ENCODE measurements at regions not wholly inside any gene's neighbourhood (a gene's known extent, or its start where the extent isn't known, plus 50 kb on each side); places are given as distances from the start of the nearest gene placed in this dataset.
"Not testable (repeated sequence)": the region's sequence is repeated elsewhere in the genome, so short reads cannot be mapped to it uniquely, and the experiment has no call there.

DNA sequence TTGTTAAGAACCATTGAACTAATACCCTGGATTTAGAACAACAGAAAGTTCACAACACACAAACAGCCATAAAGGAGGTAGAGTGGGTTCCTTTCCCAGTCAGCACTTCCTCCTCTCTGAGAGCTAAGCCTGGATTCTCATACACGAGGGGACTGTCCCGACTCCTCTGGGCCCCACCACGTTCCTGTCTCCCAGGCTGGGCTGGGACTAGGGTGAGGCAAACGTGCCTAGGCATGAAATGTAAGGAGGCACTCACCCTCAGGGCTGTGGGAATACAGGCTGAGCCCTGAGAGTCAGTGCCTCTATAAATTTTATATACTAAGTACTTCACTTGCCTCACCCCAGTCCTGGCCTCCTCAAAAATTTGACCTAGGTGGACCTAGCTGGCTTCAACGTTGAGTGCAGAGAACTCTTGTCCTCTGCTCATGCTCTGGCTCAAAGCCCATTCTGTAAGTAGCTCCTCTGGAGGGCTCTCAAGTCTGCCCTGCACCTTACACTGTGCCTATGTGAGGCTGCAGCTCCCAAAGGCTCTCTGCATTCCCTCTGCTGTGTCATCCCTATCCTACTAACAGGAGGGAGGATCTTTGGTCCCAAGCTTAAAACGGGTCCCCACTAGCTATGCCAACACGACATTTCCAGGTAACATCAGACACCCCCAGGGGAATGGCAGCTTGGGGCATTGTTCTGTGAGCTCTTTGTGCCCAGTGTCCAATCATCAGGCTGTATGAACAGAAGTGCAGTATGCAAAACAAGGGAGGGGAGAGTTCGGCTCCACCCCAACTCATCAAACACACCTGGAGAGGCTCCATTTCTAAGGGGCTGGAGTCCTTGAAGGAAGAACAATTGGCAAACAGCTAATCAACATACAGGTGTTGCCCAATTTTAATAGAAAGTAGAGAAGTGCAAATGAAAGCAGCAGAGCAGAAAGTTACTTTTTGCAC is 233.2 kb downstream of the RPLP1 start:
- DNase-seq = no peak

DNA sequence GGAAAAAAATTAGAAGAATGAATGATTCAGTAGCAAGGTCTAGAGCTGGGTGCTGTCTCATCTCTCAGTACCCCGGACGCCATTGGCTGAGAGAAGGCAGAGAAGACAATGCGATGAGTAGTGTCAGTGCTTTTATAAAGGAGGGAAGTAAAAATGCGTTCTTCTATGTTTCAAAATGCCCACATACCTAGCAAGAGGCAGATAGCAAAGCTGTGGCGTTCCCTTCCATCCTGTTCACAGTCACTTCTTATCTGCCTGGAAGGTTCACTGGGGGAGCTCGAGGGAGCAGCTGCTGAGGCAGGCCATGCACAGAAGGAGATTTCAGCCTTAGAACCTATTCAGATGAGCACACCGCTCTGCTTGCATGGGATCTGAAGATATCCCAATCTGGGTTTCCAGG is 234.0 kb downstream of the RPLP1 start:
- DNase-seq = no peak

DNA sequence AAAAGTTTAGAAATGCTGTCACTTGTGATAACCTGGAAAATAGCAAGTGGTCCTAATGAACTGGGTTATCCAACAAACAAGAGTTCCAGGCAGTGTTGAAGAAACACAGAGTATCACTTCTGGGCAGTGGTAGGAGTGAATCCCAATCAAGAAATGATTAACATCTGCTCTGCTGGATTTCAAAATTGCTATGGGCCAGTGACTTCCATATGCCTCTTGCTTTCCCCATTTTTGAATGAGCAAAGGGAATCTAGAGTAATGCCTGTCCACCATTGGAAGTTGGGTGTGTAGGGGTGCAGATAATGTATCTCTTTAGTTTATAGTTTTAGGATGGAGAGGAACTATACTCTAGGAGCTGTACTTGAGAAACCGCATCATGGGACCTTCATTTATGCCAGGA is 236.5 kb downstream of the RPLP1 start:
- DNase-seq = no peak

DNA sequence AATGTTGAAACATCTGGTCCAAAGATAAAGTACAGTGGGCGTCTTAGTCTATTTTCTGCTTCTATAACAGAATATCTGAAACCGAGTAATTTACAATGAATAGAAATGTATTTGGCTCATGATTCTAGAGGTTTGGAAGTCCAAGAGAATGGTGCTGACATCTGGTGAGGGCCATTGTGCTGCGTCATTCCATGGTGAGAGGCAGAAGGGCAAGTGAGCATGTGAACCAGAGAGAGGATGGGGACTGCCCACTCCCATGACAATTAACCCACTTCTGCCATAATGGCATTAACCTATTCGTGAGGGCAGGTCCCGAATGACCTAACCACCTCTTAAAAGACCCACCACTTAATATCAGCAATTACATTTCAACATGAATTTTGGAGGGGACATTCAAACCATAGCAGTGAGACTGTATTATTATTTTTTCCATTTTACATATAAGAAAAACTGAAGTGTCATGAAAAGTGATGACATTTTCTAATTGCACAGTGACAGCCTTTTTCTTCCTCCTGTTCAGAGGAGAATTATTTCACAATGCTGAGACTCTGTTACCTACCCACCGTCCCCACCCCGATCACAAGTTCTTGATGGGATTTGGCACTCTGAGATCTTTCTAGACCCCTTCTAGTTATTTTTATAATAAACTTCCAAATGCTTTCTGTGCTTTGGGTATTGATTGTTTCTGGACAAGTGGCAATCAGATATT is 238.8 kb downstream of the RPLP1 start:
- DNase-seq = no peak

DNA sequence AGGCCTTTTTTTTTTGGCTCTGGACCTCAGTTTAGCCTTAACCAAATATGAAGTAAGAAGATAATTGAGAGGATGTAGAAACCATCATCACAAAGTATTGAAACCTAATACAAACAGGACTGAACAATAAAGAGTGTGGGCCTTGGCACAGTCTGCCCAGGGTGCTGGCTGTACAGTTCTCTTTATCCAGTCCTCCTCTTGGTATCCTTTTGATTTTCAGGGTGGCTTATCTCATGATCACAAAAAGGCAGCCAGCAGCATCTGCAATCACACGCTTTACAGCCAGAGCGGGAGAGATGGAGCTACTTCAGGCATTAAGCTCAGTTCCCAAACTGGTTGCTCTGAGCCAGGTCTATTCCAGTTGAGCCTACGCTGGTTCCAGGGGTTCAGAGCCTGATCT is 239.7 kb downstream of the RPLP1 start:
- no peak for DNase-seq

DNA sequence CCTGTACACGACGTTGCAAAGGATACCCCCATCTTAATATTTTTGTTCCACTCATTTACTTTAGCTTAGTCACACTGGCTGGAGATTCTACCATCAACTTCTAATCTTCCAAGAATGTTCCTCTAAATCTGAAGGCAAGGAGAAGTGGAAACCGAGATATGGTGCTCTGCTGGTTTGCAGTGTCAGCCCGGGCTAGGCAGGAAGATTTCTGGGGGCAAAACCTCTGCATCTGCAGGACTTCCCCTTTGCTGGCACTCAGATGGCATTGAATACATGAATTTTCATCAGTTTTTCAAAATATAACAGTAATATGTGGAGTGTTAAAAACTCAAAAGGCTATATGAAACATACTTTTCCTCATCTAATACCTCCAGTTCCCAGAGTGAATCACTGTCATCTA is 240.4 kb downstream of the RPLP1 start:
- DNase-seq = no peak

DNA sequence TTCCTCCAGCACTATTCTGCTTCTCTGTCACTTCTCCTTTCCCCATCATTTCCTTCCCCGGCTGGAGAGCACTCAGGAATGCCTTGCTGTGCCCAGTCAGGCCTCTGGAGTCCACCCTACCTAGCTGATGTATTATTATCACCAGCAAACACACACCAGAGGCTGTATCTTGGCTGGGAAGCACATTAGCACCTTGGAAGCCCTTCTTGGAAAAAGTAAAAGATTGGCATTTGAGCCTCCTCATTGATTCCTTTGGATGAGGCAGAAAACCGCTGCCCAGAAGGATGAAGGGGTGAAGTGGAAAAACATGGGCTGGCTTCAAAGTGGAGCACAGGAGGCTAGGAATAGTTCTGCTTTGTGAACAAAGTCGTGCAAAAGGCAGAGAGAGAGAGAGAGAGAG is 244.3 kb downstream of the RPLP1 start:
- no peak for DNase-seq

DNA sequence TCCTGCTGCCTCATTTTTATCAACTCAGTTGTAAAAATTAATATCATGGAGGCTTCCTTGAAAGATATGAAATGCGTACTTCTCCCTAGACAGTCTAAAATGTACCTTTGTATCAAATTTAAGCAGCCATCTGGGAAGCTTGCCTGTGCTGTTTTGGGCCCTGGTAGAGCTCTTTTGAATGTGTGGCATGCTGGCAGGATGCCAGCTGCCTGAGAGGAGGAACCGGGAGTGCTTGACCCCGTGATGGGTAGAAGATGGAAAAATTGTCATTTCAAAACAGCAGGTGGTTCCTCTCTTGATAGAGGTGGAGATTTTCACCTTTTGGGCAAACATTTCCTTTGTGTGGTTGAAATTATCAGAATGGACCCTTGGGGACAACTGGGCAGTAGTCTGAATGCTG is 245.3 kb downstream of the RPLP1 start:
- DNase-seq = no peak

DNA sequence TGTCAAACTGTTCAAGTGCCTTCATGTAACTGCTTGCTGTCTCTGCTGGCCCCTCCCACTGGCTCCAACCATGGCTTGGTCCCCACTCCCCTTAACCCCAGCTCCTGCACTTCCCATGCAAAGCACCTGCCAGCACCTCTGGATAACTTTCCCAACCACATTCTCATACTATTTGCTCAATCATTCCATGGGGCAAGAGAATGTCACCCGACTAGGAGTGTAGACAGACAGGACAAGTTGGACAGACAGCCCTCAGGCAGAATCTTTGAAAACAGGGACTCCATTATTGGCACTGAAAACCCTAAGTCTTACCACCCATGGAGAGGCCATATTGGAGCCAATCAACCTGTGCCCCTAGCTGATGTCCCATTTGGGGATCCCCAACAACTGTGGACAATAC is 246.5 kb downstream of the RPLP1 start:
- DNase-seq = no peak

DNA sequence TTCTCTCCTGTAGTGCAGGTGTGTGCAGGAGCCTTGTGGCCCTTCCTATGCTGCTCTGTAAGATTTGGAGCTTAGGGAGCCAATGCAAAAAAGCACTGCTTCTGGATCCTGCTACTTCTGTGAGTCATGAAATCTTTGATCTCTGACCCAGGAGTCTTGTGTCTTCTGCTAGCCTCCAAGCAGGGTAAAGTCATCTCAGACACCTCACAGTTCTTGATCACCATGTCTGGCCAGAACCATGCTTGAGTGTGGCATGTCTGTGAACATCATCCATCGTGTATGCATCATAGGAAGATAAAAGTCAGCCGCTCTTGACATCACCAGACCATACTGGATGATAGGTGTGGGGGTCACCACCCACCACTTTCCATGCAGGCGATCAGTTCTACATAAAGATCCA is 247.8 kb downstream of the RPLP1 start:
- DNase-seq = no peak

DNA sequence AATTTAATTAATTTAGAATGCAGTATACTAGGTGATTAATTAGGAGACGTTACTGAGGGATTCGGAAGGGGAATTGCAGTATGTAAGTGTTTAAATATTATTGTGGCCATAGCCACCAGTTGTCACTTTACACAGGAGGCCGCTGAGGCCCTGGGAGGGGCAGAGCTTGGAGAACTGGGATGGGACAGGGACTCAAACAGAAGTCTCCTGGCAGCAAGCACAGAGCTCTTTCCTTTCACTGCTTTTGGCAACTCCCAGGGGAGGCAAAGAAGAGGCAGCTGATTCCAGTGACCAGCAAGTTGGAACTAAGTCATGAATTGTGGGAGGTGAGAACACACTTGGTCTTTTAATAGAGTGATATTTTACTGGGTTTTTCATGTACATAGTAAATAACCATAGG is 248.6 kb downstream of the RPLP1 start:
- no peak for DNase-seq

DNA sequence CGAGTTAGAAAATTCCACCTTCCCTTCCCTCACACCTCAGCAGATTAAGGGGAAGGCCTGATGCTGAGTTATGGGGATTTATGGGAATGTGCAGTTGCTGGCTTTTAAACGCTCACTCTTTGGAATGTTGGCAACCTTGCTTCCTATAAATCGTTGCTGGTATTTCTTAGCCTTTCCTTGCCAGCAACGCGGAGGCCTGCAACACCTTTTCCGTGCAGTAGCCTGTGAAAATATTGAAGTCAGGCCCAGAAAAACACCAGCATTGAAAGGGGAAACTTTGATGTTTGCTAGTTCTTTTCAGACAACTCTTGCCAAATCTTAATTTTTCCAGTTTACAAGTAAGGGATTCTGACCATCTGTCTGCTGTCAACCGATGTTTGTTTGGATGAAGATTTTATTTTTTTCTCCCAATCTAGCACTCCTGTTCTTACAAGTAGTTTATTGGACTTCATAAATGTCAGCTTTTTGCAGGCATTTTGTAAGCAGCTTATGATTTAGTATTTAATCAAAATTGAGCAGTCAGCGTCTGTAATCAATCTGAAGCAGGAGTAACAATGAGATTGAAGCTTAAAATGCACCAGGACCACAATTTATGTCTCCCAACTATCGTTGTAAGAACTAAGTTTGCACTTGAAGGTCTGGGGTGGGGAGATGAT is 251.0 kb downstream of the RPLP1 start:
- no peak for DNase-seq

DNA sequence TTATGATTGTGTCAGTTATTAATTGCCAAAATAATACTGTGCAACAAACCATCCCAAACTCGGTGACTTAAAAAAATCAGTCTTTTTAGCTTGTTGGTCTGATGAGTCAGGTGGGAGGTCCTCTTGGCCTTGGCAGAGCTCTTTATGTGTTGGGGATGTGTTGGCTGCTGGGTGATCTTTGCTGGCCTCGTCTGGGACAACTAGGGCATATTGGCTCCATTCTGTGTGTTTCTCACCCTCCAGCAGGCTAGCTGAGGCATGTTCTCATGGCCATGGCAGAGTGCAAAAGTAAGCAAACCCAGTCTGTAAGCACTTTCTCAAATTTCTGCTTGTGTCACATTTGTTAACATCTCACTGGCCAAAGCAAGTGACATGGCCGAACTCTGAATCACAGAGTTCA is 251.6 kb downstream of the RPLP1 start:
- DNase-seq = no peak

DNA sequence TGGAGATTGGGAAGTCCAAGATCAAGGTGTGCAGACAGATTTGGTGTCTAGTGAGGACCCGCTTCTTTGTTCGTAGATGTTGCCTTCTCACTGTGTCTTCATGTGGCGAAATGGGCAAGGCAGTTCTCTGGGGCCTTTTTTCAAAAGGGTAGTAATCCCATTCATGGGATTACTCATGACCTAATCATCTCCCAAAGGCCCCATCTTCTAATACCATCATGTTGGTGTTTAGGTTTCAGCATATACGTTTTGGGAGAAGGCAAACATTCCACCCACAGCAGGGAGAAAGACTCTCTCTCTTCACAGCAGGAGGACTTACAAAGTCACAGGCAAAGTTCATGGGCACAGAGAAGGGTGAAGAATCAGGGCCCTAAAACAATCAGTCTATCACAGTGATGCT is 252.1 kb downstream of the RPLP1 start:
- no peak for DNase-seq

DNA sequence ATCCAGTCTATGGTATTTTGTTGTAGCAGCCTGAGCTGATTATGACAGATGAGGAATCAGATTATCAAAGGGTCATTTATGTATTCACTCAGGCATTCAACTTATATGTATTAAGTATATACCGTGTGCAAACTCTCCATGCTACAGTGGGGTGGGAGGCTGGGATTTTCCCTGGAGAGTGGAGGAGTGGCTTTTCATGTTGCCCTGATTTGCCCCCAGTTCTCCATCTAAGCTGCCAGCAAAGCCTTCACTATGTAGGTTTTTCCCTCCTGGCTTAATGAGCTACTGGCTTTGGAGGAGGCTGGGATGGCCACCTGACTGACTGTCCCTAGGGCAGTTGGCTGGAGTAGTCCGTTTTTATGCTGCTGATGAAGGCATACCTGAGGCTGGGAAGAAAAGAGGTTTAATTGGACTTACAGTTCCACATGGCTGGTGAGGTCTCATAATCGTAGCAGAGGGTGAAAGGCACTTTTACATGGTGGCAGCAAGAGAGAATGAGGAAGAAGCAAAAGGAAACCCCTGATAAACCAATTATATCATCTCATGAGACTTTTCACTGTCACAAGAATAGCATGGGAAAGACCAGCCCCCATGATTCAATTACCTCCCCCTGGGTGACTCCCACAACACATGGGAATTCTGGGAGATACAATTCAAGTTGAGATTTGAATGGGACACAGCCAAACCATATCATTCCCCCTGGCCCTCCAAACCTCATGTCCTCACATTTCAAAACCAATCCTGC is 253.9 kb downstream of the RPLP1 start:
- no peak for DNase-seq

DNA sequence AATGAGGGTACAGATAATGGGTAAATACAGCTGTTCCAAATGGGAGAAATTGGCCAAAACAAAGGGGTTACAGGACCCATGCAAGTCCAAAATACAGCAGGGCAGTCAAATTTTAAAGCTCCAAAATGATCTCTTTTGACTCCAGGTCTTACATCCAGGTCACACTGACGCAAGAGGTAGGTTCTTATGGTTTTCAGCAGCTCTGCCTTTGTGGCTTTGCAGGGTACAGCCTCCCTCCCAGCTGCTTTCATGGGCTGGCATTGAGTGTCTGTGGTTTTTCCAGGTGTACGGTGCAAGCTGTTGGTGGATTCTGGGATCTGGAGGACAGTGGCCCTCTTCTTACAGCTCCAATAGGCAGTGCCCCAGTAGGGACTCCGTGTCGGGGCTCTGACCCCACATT is 254.6 kb downstream of the RPLP1 start:
- DNase-seq = not testable (repeated sequence)

DNA sequence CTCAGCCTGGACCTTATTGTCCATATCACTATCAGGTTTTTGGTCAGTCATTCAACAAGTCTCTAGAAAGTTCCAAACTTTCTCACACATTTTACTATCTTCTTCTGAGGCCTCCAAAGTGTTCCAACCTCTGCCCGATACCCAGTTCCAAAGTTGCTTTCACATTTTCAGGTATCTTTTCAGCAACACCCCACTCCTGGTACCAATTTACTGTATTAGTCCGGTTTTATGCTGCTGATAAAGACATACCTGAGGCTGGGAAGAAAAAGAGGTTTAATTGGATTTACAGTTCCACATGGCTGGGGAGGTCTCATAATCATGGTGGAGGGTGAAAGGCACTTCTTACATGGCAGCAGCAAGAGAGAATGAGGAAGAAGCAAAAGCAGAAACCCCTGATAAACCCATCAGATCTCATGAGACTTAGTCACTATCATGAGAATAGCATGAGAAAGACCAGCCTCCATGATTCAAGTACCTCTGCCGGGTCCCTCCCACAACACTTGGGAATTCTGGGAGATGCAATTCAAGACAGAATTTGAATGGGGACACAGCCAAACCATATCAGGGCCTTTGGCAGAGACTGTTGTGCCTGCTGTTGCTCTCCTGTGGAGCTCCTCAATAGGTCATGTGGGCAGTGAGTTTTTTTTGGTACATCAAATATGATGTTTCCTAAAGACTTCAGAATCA is 256.0 kb downstream of the RPLP1 start:
- not testable (repeated sequence) for DNase-seq

DNA sequence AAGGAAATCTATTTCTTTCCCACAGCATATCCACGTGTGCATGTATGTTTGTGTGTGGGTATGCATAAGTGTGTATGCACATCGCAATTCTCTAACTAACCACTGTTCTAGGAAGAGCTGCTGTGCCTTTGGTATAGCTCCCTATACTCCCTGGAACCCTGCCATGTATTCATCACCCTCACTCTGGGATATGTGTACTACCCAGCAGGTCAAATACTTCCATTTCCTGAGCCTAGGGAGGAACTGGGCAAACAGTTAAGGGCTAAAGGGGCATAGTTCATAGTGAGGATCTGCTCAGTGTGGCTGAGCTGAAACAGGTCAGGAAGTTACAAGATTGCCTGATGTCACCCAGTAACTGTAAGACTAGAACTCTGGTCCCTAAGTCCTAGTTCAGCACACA is 260.4 kb downstream of the RPLP1 start:
- DNase-seq = no peak

DNA sequence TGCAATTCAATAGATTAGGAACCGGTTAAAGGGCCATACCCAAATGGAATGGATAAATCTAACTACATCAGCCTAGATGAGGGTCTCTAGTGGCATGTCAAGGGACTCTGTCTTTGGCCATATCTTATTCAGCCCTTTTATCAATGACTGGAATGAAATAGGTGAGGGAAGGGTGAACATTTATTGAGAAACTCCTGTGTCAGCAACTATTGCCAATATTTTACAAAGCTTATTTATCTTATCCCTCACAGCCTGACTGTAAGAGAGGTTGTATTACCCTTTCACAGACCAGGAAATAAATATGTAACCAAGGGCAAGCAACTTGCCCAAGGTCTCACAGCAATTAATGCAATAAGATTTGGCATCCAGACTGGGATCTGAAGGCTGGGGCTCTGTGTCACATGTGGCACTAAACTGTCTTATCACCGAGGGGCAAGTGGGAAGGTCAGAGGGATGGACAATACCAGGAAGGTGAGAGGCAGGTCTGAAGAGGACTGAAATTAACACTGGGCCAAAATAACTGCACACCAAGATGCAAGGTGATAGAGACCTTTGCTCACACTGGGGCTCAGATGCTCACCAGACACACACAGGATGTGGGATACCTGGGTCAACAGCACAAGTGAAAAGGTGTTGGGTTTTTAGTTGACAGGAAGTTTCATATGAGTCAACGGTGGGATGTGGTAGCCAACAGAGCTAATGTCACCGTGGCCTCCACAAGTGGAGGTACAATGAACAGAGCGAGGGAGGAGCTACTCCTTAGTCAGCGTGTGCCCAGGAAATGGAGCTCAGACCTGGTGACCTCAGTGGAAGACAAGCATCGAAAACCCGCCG is 261.3 kb downstream of the RPLP1 start:
- DNase-seq = no peak

DNA sequence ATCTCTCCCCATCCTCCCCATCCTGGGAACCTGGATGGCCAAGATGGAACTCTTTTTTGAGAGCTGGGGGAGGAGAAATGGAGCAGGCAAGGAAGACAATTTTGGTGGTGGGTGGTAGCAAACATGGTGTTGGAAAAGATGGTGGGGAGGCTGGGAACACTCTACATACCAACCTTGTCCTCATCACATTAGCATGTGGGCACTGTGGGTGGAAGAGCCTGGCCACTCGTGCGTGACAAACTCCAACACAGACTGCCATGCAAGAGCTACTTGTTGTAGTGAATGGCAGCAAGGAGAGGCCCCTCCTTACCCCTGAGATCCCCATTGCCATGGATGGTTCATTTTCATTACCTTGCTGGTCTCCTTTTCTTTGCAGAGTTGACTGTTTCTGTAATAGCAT is 262.6 kb downstream of the RPLP1 start:
- no peak for DNase-seq

DNA sequence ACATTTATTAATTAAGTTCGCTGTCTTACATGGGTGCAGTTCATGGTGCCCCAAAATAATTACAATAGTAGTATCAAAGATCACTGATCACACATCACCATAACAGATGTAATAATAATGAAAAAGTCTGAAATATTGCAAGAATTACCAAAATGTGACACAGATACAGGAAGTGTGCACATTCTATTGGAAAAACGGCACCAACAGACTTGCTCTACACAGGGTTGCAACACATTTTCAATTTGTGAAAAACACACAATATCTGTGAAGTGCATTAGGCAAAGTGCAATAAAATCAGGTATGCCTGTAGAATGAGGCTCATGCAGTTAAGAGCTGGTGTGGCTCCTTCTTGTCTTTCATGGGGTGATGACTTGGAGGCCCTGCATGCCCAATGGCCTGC is 265.8 kb downstream of the RPLP1 start:
- no peak for DNase-seq

Data from right kidney (tissue), 1 donor.